GM21529 (cell line): ENCODE measurements at regions not wholly inside any gene's neighbourhood (a gene's known extent, or its start where the extent isn't known, plus 50 kb on each side); places are given as distances from the start of the nearest gene placed in this dataset.

Source experiments
- ATAC-seq: cut with Tn5 transposase; IDR thresholded peaks from one replicate; pipeline ENCODE4 v1.9.1; 2021; ENCODE audit not compliant: unreplicated experiment

DNA sequence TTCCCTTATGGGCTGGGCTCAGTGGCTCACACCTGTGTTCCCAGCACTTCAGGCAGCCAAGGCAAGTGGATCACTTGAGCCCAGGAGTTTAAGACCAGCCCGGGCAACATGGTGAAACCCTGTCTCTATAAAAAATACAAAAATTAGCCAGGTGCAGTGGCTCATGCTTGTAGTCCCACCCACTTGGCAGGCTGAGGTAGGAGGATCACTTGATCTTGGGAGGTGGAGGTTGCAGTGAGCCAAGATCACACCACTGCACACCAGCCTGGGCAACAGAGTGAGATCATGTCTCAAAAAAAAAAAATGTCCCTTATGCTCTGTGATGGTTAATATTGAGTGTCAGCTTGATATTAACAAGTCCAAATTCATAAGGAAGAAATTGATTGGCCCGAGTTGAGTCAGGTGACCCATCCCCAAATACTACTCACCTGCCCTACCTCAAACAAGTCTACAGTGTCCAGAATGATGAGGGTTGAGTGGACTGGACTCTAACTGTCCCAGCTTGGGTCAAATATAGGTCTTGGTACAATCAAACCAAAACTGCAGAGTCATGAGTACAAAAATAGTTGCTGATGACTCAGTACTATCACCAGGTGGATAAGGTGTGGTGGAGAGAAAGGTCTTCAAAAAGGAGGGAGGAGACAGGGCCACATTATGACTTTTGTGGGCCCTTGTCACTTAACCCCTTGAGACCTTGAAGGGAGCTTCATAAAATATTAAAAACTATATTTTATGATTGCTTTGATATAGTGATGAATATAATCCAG, 161.0 kb downstream of the ZNF326 start:
- no peak for ATAC-seq

DNA sequence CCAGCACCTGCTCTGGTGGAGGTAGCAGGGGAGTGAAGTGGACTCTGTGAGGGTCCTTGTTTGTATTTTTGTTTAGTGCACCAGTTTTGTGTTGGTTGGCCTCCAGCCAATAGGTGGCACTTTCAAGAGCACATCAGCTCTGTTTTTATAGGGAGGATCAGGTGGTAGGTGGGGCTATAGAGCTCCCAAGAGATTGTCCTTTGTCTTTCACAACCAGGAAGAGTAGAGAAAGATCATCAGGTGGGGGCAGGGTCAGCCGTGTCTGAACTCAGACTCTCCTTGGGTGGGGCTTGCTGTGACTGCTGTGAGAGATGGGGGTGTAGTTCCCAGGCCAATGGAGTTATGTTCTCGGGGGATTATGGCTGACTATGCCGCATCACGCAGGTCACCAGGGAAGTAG, 159.8 kb downstream of the ZNF326 start:
- ATAC-seq = no peak

DNA sequence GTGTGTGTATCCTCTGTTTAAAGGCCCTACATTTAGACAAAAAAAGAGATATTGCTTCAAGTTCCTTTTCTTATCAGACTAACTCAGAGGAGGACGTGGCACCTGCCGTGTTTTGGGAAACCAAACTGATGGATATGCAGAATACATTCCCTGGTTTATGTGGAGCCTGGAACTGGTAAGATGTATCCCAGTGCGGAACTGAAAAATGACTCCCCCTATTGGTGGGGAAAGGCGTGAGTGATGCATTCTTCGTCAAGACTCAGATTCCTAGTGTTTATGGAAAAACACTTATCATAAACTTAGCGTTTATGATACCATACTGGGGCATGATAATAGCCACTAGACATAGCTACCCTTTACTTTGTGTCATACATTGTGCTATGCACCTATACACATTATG, 154.2 kb downstream of the ZNF326 start:
- no peak for ATAC-seq

DNA sequence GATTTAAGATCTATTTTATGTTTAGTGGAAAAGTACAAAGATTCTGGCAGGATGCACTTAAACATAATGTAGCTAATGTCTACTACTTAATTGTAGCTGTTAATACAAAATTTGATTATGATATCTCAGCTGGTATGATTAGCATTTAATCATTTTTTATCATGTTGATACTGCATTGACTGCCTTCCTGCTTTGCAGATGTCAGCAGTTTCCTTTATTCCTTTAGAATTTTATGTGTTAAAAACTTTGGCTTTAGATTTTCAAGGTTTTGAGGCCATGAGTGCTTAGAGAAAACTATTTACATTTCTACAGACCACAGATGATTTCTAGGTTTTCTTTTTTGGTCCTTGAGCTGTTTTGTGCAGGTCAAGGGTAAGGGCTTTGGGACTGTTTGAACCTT, 152.2 kb downstream of the ZNF326 start:
- no peak for ATAC-seq

DNA sequence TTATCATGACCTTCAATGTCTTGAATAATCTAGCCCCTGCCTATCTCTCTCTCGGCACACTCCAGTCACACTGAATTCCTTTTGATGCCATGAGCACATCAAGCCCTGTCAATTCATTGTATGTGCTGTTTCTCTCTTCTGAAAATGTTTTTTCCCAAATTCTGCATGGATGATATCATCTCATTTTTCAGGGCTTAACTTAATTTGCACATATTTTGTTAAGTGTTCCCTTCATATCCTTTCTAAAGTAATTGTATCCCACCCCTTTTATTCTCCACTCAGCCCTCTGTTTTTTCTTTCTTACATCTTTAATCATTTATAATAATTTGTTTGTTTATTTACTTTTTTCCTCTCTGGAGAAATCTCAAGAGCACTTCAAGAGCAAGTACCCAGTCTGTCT, 149.9 kb downstream of the ZNF326 start:
- no peak for ATAC-seq

DNA sequence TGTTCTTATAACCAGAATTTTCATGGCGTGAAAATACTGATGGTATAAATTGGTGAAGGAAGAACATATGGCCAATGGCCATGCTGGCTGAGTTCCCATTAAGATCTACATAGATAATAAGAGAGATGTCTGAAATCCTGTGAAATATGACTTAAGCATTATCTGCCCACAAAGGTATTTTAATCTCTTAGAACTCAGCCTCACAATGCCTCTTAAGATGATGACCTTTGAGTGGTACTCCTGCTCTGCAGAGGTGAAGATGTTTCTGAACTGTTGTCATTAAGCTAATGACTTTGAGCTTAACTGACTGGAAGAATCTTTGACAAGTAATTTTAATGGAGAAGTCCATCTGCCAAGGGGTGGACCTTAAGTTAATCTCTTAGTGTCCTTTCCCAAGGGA, 148.7 kb downstream of the ZNF326 start:
- ATAC-seq = no peak

DNA sequence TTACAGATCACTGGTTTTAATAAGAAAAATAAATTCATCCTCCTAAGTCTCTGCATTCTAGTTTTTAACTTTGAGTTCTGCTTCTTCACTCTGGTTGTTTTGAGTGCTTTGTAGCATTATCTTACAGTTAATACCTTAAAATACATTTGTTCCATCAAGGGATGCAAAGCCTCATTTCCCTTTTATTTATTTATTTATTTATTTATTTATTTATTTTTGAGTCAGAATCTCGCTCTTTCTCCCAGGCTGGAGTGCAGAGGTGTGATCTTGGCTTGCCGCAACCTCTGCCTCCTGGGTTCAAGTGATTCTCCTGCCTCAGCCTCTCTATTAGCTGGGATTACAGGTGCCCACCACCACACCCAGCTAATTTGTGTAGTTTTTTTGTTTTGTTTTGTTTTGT, 147.8 kb downstream of the ZNF326 start:
- no peak for ATAC-seq

DNA sequence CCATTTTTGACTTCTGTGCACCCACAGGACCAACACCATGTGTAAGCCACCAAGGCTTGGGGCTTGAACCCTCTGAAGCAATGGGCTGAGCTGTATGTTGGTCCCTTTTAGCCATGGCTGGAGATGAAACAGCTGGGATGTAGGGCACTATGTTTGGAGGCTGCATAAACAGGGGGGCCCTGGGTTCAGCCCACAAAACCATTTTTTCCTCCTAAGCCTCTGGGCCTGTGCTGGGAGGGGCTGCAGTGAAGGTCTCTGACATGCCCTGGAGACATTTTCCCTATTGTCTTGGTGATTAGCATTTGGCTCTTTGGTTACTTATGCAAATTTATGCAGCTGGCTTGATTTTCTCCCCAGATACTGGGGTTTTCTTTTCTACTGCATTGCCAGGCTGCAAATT, 144.9 kb downstream of the ZNF326 start:
- ATAC-seq = no peak

DNA sequence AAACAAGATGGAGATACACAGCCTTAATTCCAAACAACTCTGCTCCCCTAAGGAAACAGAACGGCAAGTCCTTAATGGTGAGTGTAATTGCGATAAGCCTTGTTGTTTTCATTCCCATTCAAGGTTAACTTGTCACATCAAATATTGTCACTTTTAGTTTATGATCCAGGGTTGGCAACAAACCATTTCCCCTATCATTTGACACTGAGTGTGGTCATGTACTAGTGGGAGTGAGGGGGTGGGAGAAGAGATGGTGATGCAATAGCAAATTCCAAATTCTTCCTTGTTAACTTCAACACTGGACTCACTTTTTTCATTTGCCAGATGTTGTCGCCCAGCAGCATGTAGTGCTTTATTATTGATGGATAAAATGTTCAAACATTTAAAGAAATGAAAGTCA, 140.4 kb downstream of the ZNF326 start:
- no peak for ATAC-seq

DNA sequence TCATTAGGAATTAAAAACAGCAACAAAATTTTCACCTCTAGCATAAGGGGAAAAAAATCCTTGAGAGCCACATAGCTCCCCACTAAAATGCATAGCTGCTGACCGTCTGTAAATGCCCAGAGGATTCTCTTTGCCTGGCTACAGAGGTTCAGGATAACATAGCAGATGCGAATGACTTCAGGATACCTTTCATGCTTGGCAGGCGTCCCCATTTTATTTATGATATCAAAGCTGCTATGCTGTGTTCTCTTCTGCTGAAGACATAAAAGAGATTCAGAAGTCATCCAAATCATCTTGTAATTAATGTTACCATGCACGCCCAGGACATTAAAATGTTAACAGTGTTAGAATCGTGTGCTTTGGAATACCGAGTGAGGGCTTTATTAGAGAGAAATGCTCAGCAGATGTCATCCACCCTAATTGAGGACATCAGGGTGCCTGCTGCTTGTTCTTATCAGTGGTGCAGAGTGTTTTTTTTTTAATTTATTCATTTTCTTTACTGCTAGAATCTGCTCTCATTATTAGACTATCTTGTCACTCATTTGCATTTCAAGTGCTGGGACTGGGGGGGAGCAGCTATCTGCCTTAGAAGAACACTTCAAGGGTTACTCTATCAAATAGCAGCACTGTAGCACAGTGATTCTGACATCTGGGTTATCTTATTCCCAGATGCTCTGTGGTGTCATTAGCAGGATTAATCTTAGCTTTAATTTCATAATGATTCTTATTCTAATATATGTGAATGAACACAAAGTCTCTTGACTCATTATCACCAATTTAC, 139.5 kb downstream of the ZNF326 start:
- ATAC-seq = no peak

DNA sequence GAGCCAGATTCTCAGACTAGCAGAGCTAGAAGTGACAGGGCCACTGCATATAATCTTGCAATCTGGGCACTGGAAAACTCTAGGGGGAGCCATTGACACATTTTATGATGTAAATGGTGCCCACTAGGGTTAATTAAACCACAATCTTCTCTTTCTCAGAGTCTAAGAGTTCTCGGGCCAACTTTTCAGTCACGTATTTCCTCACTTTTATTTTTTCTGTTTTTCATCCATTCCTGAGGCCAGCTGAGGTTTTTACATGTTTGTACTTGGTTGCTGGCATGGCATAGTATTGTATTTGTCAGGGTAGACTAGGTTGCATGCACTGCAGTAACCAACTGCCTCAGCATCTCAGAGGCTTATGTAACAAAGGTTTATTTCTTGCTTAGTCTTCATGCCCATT, 138.2 kb downstream of the ZNF326 start:
- no peak for ATAC-seq

DNA sequence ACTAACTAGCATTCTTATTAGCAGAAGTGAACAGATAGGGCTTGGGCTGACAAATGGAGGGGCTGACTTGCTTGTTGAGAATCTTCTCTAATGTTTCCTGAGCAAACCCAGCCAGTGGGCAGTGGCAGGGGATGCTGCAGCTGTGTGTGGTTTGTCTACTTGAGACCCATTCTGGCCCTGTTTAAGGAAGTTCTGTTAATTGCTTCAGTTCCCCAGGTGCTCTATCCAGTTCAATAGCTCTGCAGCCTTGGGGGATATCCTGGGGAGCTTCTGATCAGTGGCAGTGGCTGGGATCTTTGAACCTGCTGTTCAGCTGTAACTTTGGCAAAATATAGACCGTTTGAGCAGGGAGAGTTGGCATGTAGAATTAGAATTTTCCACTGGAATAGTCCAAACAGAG, 137.4 kb downstream of the ZNF326 start:
- ATAC-seq = no peak

DNA sequence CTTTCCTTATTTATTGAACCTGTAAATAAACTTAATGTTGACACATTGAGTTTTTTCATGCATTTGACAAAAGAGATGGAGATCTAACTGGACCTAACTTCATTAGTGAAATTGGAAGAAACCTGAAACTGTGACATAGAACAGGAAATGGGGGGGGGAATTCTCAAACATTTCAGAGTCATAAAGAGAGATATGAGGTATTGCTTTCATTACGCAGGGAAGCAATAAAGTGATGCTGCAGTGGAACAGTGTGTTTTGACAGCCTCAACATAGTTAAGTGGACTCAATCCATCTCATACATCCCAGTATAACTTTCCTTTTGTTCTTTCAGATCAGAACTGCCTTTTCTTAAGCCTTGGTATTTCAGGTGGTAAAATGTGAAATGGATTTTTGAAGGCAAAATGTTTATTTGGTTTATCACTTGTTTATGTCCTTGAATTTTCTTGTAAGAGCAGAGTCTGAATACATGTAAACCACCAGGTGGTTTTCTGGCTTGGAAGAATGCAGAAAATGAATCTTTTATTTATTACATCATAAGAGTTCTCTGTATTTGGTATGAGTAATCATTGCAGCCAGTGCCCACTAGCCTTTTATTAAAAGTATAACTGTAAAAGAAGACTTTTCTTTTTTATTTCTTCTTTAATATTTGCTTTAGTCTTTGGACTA, 132.5 kb downstream of the ZNF326 start:
- no peak for ATAC-seq

DNA sequence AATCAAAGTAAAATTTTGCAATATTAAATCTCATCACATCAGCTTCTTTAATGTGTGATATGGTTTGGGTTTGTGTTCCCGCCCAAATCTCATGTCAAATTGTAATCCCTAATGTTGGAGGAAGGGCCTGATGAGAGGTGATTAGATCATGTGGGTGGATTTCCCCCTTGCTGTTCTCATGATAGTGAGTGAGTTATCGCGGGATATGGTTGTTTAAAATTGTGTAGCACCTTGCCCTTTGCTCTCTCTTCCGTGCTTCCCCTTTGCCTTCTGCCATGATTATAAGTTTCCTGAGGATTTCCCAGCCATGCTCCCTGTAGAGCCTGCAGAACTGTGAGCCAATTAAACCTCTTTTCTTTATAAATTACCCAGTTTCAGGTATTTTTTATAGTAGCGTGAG, 131.9 kb downstream of the ZNF326 start:
- no peak for ATAC-seq

DNA sequence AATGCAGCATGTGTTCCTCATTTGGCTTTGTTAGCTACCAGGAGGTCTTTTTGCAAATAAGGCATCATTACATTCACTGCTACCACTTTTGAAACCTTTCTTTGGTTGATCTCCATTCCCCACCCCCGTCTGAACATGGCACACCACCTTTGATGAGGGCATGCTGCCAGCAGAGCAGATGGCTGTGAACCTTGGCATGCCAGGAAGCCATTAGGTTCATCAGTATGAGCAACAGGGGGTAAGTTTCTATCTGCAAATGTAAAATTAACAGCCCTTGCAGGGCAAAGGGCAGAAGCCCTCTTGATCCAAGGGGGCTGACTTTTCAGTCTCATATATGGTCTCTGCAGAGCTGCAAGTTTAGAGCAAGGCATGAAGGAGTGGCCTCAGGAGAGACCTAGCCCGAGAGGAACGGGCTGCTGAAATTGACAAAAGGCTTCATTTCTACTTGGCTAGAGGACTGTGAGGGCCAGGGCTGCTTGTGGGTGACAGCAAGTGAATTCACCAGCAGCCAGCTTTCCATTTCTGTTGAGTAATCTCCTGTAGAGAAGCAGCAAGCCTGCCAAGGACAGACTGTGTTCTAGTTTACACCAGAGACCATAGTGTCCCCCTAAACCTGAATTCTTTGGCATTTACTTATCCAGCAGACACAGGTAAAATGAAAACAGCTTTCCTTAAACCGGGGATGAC, 127.9 kb downstream of the ZNF326 start:
- ATAC-seq = no peak

DNA sequence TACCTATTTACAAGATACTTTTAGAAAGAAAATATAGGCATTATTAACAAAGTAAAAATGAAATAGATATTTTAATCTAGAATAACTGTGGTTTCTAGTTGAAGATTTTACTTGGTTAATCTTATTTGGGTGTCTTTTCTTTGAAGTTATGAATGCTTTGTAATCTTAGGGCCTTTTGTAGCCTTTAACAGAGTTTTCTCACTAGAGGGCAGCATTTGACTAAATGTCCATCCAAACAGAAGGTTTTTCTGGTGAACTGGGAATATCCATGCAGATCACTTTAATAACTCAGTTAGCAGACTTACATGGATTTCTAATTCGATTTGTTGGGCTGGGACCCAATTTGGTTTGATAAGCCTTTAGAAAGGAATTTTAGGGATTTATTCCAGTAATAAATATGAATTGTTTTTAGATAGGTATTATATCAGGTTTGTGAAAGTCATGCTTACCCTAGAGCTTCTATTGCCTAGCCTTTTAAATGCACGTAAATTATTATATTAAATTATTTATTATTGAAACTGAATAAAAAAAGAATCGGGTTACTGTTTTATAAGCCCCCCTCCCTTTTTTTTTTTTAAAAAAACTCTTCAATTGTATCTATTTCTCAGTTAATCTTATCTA, 119.7 kb downstream of the ZNF326 start:
- no peak for ATAC-seq

DNA sequence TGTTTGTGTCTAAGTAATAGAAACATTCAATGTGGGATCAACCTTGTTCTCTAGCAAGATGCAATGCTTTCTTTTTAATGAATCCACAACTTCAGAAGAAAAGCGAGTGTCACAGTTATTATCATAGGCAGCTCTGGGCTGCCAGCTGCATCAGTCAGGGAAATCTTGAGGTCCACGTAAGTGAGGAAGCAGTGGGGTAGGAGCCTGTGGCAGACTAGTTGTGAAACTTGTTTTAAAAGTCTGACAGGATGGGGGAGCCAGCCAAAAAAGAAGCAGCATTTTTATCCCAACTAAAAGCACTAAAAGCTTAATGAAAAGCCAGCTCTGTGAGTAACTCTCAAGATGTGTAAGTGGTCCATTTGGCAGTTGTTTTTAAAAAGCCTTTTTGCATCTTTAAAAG, 113.1 kb downstream of the ZNF326 start:
- no peak for ATAC-seq

DNA sequence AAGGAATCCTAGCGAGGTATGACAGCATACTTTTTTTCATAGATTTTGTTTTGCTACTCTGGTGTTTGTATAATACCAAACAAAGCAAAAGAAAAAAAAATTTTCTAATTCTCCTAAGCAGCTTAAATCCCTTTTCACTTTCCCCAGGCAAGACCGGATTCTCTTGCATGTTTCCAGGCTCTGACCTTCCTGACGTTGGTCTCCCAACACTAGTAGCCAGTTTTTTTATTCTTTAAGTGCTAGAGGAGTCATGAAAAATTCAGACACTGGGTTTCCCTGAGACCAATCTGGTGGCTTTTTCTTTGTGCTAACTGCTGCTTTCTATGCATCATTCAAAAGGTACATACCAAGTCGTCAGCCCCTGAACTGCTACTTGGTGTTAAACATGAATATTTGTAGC, 111.4 kb downstream of the ZNF326 start:
- ATAC-seq = no peak

DNA sequence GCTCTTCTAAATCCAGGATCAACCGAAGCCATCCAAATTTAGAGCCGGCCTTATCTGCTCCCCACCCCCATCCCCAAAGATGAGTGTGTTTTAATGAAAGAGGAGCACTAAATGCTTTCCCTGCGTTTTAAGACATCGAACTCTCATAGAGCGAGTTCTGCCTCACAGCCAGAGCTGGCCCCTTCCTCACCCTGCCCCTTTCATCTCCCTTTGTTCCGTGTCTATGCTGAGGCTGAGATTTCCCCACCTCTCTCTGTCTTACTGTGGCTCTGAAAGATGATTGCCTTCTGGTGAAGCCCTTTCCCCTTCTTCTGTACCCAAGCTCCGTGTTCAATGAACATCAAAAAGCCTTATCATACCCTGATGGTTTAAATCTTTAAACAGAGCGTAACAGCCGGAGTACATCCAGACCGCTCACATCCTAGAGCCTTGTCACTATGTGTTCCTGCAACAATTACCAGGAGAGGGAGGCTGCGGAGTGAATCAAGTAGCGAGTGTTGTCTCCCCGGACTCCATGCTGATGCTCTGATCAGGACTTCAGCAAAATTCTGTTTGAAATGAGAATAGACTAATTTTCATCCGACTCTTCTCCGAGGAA, 110.1 kb downstream of the ZNF326 start:
- ATAC-seq = no peak

DNA sequence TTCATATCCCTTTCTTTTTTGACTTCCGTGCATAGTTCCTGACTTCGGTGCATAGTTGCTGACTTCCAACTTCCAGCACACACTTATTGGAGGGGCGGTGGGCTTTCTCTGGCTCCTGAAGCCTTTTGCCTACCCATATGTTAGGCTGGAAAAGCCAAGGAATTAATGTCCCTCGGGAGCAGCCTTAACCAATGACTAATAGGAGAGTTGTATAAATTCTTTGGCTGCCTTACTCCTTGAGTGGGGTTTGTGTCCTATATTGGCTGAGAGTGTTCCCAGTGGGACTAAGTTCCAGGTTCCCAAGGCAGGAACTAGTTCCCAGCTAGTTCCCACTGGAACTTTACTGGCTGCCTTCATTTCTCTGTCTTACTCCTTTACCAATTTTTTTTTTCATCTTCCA, 105.7 kb downstream of the ZNF326 start:
- no peak for ATAC-seq

DNA sequence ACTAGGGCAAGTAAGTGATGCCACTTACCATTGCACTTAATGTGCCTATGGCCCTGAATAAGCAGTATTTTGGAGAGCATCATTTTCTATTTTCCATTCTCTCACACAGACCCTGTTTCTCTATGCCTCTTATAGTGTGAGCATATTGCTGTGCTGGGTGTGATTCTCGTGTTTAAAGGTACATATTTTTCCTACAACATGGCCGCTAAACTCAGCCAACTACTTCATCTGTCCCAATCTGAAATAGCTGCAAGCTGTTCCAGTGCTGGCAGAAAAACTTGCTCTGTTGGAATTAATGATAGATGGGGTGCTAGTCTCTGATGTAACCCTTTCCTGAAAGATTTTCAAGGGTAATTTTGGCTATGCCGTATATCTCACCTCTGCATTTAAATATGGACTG, 97.5 kb downstream of the ZNF326 start:
- ATAC-seq = no peak
